ENCODE measurements at regions not wholly inside any gene's neighbourhood (a gene's known extent, or its start where the extent isn't known, plus 50 kb on each side); places are given as distances from the start of the nearest gene placed in this dataset.

GRCh38 chr2:4278392-4278791, 575.0 kb downstream of the DCDC2C start:
- TF ChIP-seq POLR2A (IDR thresholded peaks at IDR 0.05; ENCODE audit: low read depth) = no peak
- TF ChIP-seq CTCF (IDR thresholded peaks at IDR 0.05) = no peak
- no peak for TF ChIP-seq EP300 (IDR thresholded peaks at IDR 0.05)
